GM12864 (cell line): ENCODE measurements at regions not wholly inside any gene's neighbourhood (a gene's known extent, or its start where the extent isn't known, plus 50 kb on each side); places are given as distances from the start of the nearest gene placed in this dataset.

ENCODE experiments used
- DNase-seq: peaks from one replicate; pipeline ENCODE4 v3.0.0-alpha.2; 2011; ENCODE audit warnings: low read depth
- H3K4me3 ChIP-seq: 2 replicates; pipeline ENCODE4 v1.5.1; 2011; ENCODE audit warnings: mild to moderate bottlenecking, low read depth, low read length, control low read depth
- TF ChIP-seq, protein P1 (sequence below): IDR thresholded peaks from 2 replicates; pipeline ENCODE4 v1.5.1; 2011; ENCODE audit warnings: low read depth, mild to moderate bottlenecking, moderate library complexity, low read length, control low read depth, inconsistent platforms; ENCODE audit errors: missing control alignments

DNA sequence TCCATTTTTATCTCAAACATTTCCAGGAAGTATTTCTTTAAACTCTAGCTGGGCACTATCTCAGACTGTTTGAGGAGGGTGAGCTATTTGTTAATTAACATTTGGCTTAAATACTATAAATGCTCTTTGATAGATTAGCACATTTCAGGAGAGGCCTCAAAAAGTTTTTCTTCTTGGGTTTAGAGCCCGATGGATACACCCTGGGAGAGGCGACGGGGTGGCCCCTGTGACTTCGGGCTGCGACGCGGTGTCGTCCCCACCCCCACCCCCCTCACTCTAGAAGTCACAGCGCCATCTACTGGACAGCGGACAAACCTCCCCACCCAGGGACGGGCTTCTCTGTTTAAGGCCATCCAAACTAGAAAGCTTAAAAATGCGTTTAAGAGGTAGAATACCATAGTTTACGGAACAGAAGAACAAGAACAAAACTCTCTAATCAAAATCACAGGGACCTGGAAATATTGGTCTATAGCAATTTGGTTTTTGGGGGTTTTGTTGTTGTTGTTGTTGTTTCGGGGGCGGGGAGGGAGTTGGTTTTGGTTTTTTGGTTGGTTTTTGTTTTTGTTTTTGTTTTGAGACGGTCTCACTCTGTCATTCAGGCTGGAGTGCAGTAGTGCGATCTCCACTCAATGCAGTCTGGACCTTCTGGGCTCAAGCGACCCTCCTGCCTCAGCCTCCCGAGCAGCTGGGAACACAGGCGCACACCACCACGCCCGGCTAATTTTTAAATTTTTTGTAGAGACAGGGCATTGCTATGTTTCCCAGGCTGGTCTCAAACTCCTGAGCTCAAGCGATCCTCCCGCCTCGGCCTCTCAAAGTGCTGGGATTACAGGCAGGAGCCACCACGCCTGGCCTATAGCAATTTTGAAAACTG is 254.4 kb downstream of the C16orf95 start:
- TF ChIP-seq, protein P1, sequence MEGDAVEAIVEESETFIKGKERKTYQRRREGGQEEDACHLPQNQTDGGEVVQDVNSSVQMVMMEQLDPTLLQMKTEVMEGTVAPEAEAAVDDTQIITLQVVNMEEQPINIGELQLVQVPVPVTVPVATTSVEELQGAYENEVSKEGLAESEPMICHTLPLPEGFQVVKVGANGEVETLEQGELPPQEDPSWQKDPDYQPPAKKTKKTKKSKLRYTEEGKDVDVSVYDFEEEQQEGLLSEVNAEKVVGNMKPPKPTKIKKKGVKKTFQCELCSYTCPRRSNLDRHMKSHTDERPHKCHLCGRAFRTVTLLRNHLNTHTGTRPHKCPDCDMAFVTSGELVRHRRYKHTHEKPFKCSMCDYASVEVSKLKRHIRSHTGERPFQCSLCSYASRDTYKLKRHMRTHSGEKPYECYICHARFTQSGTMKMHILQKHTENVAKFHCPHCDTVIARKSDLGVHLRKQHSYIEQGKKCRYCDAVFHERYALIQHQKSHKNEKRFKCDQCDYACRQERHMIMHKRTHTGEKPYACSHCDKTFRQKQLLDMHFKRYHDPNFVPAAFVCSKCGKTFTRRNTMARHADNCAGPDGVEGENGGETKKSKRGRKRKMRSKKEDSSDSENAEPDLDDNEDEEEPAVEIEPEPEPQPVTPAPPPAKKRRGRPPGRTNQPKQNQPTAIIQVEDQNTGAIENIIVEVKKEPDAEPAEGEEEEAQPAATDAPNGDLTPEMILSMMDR: peak; percentile 76
- no peak for DNase-seq
- no peak overlapping the region for H3K4me3 ChIP-seq

DNA sequence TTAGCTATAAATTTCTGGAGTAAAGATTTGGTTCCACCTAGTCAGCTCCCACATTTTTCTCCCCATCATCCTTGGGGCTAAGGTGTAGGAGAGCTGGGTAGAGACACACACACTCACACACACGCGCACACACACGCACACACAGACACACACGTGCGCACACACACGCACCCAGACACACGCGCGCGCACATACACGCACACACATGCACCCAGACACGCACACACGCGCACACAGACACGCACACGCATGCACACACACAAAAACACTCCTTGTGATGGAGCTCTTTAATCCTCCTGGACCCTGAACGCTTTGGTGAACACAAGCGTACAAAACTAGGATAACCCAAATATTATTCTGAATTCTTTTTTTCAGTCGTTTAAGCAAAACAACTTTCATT is 253.6 kb downstream of the C16orf95 start:
- TF ChIP-seq, protein P1: no peak
- DNase-seq: no peak
- H3K4me3 ChIP-seq: no peak overlapping the region

DNA sequence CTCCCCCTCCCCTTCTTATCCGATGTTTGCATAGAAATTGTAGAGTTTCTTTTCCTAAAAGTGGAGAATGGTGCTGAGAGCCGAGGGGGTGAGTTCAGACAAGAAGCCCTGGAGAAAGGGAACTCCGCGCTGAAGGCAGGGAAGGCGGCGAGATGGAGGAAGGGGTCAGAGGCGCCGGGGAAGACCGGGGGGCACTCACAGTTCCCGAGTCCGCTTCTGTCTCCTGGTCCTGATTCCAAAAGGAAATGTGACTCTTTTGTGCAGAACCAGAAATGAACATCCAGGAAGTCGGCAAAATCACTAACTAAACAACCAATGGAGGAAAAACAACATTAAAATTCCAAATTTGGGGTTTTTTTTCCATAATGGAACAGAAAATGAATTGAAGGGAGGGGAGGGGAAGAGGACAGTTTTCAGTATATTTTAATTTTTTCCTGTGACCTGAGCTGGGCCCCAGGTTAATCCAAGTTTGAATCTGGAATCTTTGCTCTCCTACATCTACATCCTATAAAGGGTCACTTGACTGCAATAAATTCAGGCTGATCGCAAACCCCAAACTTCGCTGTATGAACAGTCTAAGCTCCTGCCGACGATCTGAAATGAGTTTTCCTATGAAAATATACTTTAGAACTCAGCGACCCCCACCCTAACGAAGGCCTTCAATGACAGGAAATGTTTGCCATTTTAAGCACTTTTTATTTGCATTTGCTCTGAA is 252.3 kb downstream of the C16orf95 start:
- no peak overlapping the region for H3K4me3 ChIP-seq
- TF ChIP-seq, protein P1: no peak
- DNase-seq: no peak

DNA sequence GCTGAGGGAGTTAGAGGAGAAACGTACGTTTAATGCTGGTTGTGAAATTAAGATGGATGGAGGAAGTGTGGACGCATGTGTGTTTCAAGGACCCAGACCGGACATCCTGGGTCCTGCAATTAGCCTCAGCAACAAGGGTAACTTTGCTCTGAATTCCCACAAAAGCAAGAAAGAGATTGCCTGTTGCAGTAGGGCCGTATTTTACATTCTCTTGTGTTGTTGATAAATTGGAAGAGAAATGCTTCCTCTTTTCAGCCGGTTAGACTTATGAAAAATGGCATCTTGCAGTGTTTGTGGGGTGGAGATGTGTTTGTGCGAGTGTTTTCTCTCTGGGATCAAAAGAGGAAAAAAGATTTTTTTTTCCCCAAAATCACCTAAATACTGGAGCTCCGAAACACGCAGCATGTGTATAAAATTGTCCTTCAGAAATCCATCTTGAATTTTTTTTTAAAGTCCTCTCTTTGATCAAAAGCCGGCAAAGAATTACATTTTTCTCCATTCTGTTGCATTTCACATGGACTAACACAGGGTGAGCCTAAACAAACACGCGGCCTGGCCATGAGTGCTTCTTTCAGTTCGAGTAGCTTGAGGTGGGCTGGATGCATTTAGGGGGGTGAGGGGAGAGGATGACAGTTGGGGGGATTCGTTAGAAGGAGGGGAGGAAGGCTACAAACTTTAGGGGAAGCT is 251.6 kb downstream of the C16orf95 start:
- DNase-seq: no peak
- no peak overlapping the region for H3K4me3 ChIP-seq
- TF ChIP-seq, protein P1: no peak

DNA sequence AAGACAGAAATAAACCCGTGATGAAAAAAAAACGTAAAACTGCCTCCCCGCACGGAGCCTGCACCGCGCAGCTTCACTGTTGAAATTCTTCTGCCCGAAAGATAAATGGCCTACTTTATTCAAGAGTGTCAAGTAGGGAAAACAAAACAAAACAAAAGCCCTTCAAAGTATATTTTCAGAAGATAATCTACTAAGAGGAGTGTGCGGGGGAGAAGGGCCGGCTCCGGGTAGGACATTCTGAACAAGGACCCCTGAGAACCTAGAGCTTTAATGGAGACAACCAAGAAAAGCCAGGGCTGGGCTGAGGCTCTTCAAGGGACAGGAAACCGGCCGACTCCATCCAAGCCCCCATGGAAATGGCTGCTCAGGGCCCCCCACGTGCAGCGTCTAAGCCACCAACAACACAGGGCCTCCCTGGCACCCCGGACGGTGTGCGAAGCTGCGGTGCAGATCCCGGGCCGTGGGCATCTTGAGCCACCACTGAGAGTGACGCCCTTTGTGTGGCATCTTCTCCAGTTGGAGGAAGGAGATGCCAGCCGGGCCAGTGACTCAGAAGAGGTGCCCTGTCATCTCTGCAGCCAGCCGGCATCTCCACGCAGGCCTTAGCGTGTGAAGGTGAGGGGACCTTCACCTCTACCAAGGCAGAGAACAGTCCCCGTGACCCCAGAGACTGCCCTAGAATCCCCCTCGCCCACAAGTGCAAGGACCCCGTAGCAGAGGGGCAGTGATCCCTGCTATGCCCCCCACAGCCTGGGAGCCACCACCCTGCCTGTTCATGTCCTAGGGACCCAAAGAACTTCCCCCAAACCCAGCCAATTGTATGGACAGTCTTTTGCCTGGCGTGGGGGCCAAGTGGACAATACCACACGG is 250.8 kb downstream of the C16orf95 start:
- H3K4me3 ChIP-seq: no peak overlapping the region

More for the DNA sequence above, 250.8 kb downstream of the C16orf95 start:
- TF ChIP-seq, protein P1: no peak
- no peak for DNase-seq
